Uterus (tissue), 3 donors: ENCODE measurements at regions not wholly inside any gene's neighbourhood (a gene's known extent, or its start where the extent isn't known, plus 50 kb on each side); places are given as distances from the start of the nearest gene placed in this dataset.

Experiments used
- DNase-seq, 2 donors: peaks; one replicate each; pipeline ENCODE4 v3.0.0-alpha.2; 2019 to 2020
- H3K27ac ChIP-seq, 2 donors: fragments of 200-600 bp; sonication (generic); 1 replicate in 1 of 2; 2 replicates in 1 of 2; pipeline ENCODE4 v1.5.1; 2016 to 2018
- H3K27me3 ChIP-seq, 2 donors: fragments of 200-600 bp; sonication (generic); one replicate each; pipeline ENCODE4 v1.5.1; 2018 to 2019; ENCODE audit warnings: control low read depth in 1 of 2
- H3K36me3 ChIP-seq, 2 donors: fragments of 200-600 bp; sonication (generic); one replicate each; pipeline ENCODE4 v1.5.1; 2019; ENCODE audit warnings: control low read depth in 1 of 2
- H3K4me1 ChIP-seq, 2 donors: fragments of 200-600 bp; sonication (generic); one replicate each; pipeline ENCODE4 v1.5.1; 2018 to 2019; ENCODE audit warnings: control low read depth in 1 of 2
- H3K4me3 ChIP-seq, 2 donors: fragments of 200-600 bp; sonication (generic); 1 replicate in 1 of 2; 2 replicates in 1 of 2; pipeline ENCODE4 v1.5.1; 2018 to 2019; ENCODE audit warnings: mild to moderate bottlenecking in 1 of 2
- H3K9me3 ChIP-seq, 2 donors: fragments of 200-600 bp; sonication (generic); one replicate each; pipeline ENCODE4 v1.5.1; 2019; ENCODE audit warnings: control low read depth in 1 of 2
- POLR2A ChIP-seq, 2 donors: fragments of 450-650 bp; IDR thresholded peaks; one replicate each; pipeline ENCODE4 v1.6.1; 2016; ENCODE audit warnings: antibody characterized with exemption in 2 of 2, mild to moderate bottlenecking in 1 of 2, moderate library complexity in 1 of 2
- intact Hi-C: fragments of 100-400 bp; cut with DNase I; formaldehyde crosslinking; loops from one replicate; pipeline ENCODE4 v1.15.1; 2023; ENCODE audit warnings: low total_unique reads
- TF ChIP-seq, protein P1 (sequence below), 4 experiments: fragments of 200-600 bp in 2 of 4; fragments of 450-650 bp in 2 of 4; sonication (generic) in 2 of 4; IDR thresholded peaks; one replicate each; pipeline ENCODE4 v1.5.1; 2016 to 2019; ENCODE audit warnings: antibody characterized with exemption in 4 of 4, mild to moderate bottlenecking in 2 of 4, moderate library complexity in 1 of 4
- donor health status: DM: yes; HTN: yes; CAD: no.

GRCh38 chr3:159766563-159767185 is 222.0 kb upstream of the IL12A start:
- TF ChIP-seq POLR2A (IDR thresholded peaks at IDR 0.05): no peak
- TF ChIP-seq, protein P1, sequence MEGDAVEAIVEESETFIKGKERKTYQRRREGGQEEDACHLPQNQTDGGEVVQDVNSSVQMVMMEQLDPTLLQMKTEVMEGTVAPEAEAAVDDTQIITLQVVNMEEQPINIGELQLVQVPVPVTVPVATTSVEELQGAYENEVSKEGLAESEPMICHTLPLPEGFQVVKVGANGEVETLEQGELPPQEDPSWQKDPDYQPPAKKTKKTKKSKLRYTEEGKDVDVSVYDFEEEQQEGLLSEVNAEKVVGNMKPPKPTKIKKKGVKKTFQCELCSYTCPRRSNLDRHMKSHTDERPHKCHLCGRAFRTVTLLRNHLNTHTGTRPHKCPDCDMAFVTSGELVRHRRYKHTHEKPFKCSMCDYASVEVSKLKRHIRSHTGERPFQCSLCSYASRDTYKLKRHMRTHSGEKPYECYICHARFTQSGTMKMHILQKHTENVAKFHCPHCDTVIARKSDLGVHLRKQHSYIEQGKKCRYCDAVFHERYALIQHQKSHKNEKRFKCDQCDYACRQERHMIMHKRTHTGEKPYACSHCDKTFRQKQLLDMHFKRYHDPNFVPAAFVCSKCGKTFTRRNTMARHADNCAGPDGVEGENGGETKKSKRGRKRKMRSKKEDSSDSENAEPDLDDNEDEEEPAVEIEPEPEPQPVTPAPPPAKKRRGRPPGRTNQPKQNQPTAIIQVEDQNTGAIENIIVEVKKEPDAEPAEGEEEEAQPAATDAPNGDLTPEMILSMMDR (IDR thresholded peaks at IDR 0.05): peak in 3 of 4 experiments; percentile 18 to 57 (median 25)
- intact Hi-C loops: no loop called here
- Histone ChIP-seq H3K27me3 (no peaks in the 10 kb centered on the region), H3K4me1 (no peaks in the 10 kb centered on the region), H3K36me3 (no peaks in the 10 kb centered on the region), H3K9me3 (no peaks in the 10 kb centered on the region), H3K4me3 (no peak overlapping the region), H3K27ac (peak overlapping the region; percentile 97 to 98)
- peak in 1 of 2 donors; percentile 40 for DNase-seq

GRCh38 chr3:159770998-159771397 is 217.6 kb upstream of the IL12A start:
- intact Hi-C loops: no loop called here
- no peak for DNase-seq
- TF ChIP-seq POLR2A (IDR thresholded peaks at IDR 0.05): no peak
- TF ChIP-seq, protein P1 (IDR thresholded peaks at IDR 0.05): no peak
- Histone ChIP-seq H3K4me3 (no peak overlapping the region), H3K9me3 (no peaks in the 10 kb centered on the region), H3K27ac (peak overlapping the region in 1 of 2 donors; percentile 1), H3K36me3 (no peaks in the 10 kb centered on the region), H3K27me3 (no peaks in the 10 kb centered on the region), H3K4me1 (peaks cover 0 to 3% of the 10 kb centered on the region in 2 donors)

- intact Hi-C loops: no loop called here
- H3K36me3 ChIP-seq: no peaks in the 10 kb centered on the region
- no peaks in the 10 kb centered on the region for H3K27me3 ChIP-seq
- H3K4me1 ChIP-seq: peaks cover 0 to 6% of the 10 kb centered on the region in 2 donors
- H3K9me3 ChIP-seq: no peaks in the 10 kb centered on the region
- TF ChIP-seq POLR2A (IDR thresholded peaks at IDR 0.05): no peak
- TF ChIP-seq, protein P1 (IDR thresholded peaks at IDR 0.05): no peak
- no peak overlapping the region for H3K4me3 ChIP-seq
- DNase-seq: no peak
- H3K27ac ChIP-seq: no peak overlapping the region
These were observed 216.6 kb upstream of the IL12A start for GRCh38 chr3:159771865-159772611.

DNA sequence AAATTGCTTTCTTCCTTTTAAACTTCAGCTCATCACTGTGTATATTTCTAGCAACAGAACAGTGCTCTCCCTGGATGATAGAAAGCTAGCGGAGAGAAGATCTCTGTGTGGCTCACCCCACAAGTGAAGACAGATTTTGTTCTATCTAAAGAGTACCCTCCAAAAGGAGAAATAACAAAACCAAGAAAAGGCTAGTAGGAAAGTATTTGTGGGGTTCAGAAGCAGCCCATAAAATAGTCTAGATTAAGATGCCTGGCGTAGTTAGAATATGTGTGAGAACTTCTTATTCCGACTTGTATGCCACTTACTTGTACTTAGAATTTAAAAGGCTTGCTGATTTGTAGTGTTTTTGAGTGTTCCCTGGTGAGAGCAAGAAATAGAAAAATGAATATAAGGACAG is 214.9 kb upstream of the IL12A start:
- no peak for TF ChIP-seq POLR2A (IDR thresholded peaks at IDR 0.05)
- TF ChIP-seq, protein P1 (IDR thresholded peaks at IDR 0.05): no peak
- Histone ChIP-seq H3K4me3 (no peak overlapping the region), H3K27me3 (no peaks in the 10 kb centered on the region), H3K4me1 (peaks cover 0 to 8% of the 10 kb centered on the region in 2 donors), H3K27ac (peak overlapping the region; percentile 87 to 89), H3K9me3 (no peaks in the 10 kb centered on the region), H3K36me3 (no peaks in the 10 kb centered on the region)
- no peak for DNase-seq
- intact Hi-C loops: no loop called here

DNA sequence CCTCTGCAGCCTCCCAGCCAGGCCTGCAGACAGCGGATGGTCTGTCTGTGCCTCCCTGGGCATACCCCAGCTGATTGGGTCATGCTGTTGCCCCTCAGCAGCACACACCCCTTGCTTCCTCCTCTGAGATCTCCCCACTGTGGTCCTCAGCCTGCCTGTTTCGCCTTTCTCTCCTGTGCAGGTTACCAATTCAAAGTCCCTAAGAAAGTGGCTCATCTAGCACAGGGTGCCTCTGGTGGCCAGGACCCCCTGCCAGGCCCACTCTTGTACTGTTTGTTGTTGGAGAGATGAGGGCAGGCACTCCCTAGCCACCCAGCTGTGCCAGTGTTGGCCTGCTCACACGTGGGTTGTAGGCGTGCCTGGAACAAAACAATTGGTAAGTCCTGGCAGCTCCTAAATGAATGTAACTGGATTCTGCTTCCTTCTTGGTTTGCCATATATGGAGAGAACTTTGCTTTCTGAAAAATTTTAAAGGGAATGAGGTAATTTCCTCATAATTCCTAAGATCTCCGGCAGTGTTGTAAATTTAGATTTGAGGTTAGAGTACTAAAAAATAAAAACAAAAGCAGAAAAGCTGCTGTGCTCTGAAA is 213.2 kb upstream of the IL12A start:
- Histone ChIP-seq H3K4me1 (peaks cover 0 to 8% of the 10 kb centered on the region in 2 donors), H3K27me3 (no peaks in the 10 kb centered on the region), H3K9me3 (no peaks in the 10 kb centered on the region), H3K27ac (peak overlapping the region; percentile 87 to 89), H3K4me3 (no peak overlapping the region), H3K36me3 (no peaks in the 10 kb centered on the region)
- intact Hi-C loops: no loop called here
- TF ChIP-seq POLR2A (IDR thresholded peaks at IDR 0.05): peak; percentile 34 to 38
- TF ChIP-seq, protein P1 (IDR thresholded peaks at IDR 0.05): no peak
- DNase-seq: peak; percentile 65 to 80
